ENCODE measurements at regions not wholly inside any gene's neighbourhood (a gene's known extent, or its start where the extent isn't known, plus 50 kb on each side); places are given as distances from the start of the nearest gene placed in this dataset.

GRCh38 chr5:144547098-144547499, 376.4 kb downstream of the KCTD16 start:
- H3K27me3 ChIP-seq (ENCODE audit: insufficient read depth, low read length, poor library complexity): no peaks in the 10 kb centered on the region
- no peak overlapping the region for H2AFZ ChIP-seq (ENCODE audit: low read depth, low read length)
- H3K79me2 ChIP-seq (ENCODE audit: insufficient read depth, low read length): no peaks in the 10 kb centered on the region
- no peak for DNase-seq
- no peak overlapping the region for H3K4me3 ChIP-seq (ENCODE audit: low read depth in 1 of 2, low read length in 2 of 2)
- no peaks in the 10 kb centered on the region for H4K20me1 ChIP-seq (ENCODE audit: insufficient read depth, low read length)
- H3K36me3 ChIP-seq (ENCODE audit: insufficient read depth, low read length): no peaks in the 10 kb centered on the region
- no peak overlapping the region for H3K27ac ChIP-seq (ENCODE audit: low read length)
- no peak for TF ChIP-seq EZH2 (IDR thresholded peaks at IDR 0.05; ENCODE audit: borderline replicate concordance, low read depth, low read length, severe bottlenecking)
- TF ChIP-seq CTCF (IDR thresholded peaks at IDR 0.05; ENCODE audit: borderline replicate concordance, extremely low read depth, low read length, poor library complexity, severe bottlenecking): no peak
- ATAC-seq (ENCODE audit: insufficient read depth, low read depth): no peak
- H3K9me3 ChIP-seq (ENCODE audit: insufficient read depth, low read length, severe bottlenecking): no peaks in the 10 kb centered on the region
- H3K4me1 ChIP-seq (ENCODE audit: insufficient read depth, low read length): no peaks in the 10 kb centered on the region
- H3K9ac ChIP-seq (ENCODE audit: low read depth, low read length): no peak overlapping the region
- H3K4me2 ChIP-seq (ENCODE audit: insufficient read depth, low read length): no peak overlapping the region

- H3K9me3 ChIP-seq (ENCODE audit: insufficient read depth, low read length, severe bottlenecking): no peaks in the 10 kb centered on the region
- no peak for ATAC-seq (ENCODE audit: insufficient read depth, low read depth)
- TF ChIP-seq EZH2 (IDR thresholded peaks at IDR 0.05; ENCODE audit: borderline replicate concordance, low read depth, low read length, severe bottlenecking) (no peak), CTCF (IDR thresholded peaks at IDR 0.05; ENCODE audit: borderline replicate concordance, extremely low read depth, low read length, poor library complexity, severe bottlenecking) (no peak)
- H3K4me3 ChIP-seq (ENCODE audit: low read depth in 1 of 2, low read length in 2 of 2): no peak overlapping the region; a peak in 1 of 4 replicates
- no peak overlapping the region for H3K4me2 ChIP-seq (ENCODE audit: insufficient read depth, low read length)
- DNase-seq: no peak
- no peak overlapping the region for H2AFZ ChIP-seq (ENCODE audit: low read depth, low read length)
- no peaks in the 10 kb centered on the region for H4K20me1 ChIP-seq (ENCODE audit: insufficient read depth, low read length)
- no peaks in the 10 kb centered on the region for H3K36me3 ChIP-seq (ENCODE audit: insufficient read depth, low read length)
- H3K9ac ChIP-seq (ENCODE audit: low read depth, low read length): no peak overlapping the region
- peaks cover 4% of the 10 kb centered on the region for H3K27me3 ChIP-seq (ENCODE audit: insufficient read depth, low read length, poor library complexity)
- H3K27ac ChIP-seq (ENCODE audit: low read length): no peak overlapping the region
- H3K79me2 ChIP-seq (ENCODE audit: insufficient read depth, low read length): no peaks in the 10 kb centered on the region
- H3K4me1 ChIP-seq (ENCODE audit: insufficient read depth, low read length): no peaks in the 10 kb centered on the region
Measured at GRCh38 chr5:144538845-144539244, 368.2 kb downstream of the KCTD16 start.
